Neural progenitor cell (in vitro differentiated cells): ENCODE measurements at regions not wholly inside any gene's neighbourhood (a gene's known extent, or its start where the extent isn't known, plus 50 kb on each side); places are given as distances from the start of the nearest gene placed in this dataset.

Source experiments
- EZH2 ChIP-seq: fragments of 200-600 bp; sonication (generic); IDR thresholded peaks from 2 replicates; pipeline ENCODE4 v1.6.1; 2017; ENCODE audit warnings: antibody characterized with exemption, mild to moderate bottlenecking, moderate library complexity
- TF ChIP-seq, protein P1 (sequence below): fragments of 200-600 bp; sonication (generic); IDR thresholded peaks from 2 replicates; pipeline ENCODE4 v1.5.1; 2017; ENCODE audit warnings: antibody characterized with exemption, mild to moderate bottlenecking

GRCh38 chr2:221100467-221101089 lies 471.5 kb downstream of the EPHA4 start:
- no peak for TF ChIP-seq EZH2
- TF ChIP-seq, protein P1, sequence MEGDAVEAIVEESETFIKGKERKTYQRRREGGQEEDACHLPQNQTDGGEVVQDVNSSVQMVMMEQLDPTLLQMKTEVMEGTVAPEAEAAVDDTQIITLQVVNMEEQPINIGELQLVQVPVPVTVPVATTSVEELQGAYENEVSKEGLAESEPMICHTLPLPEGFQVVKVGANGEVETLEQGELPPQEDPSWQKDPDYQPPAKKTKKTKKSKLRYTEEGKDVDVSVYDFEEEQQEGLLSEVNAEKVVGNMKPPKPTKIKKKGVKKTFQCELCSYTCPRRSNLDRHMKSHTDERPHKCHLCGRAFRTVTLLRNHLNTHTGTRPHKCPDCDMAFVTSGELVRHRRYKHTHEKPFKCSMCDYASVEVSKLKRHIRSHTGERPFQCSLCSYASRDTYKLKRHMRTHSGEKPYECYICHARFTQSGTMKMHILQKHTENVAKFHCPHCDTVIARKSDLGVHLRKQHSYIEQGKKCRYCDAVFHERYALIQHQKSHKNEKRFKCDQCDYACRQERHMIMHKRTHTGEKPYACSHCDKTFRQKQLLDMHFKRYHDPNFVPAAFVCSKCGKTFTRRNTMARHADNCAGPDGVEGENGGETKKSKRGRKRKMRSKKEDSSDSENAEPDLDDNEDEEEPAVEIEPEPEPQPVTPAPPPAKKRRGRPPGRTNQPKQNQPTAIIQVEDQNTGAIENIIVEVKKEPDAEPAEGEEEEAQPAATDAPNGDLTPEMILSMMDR, result peak; percentile 54
